Aorta (tissue), 5 donors: ENCODE measurements at regions not wholly inside any gene's neighbourhood (a gene's known extent, or its start where the extent isn't known, plus 50 kb on each side); places are given as distances from the start of the nearest gene placed in this dataset.
"Not testable (repeated sequence)": the region's sequence is repeated elsewhere in the genome, so short reads cannot be mapped to it uniquely, and the experiment has no call there.

Experiments
- ATAC-seq: fragments of 200-7000 bp; cut with Tn5 transposase; one replicate; pipeline ENCODE4 v1.9.1; 2022; ENCODE audit warnings: moderate library complexity; ENCODE audit not compliant: low FRiP score
- DNase-seq, 2 donors: peaks; one replicate each; pipeline ENCODE4 v3.0.0-alpha.2; 2020
- H3K27ac ChIP-seq, 2 donors: one replicate each; pipeline ENCODE4 v1.5.1; 2013; ENCODE audit warnings: low read length in 2 of 2, mild to moderate bottlenecking in 2 of 2, moderate library complexity in 2 of 2, control low read depth in 1 of 2, inconsistent platforms in 1 of 2, low read depth in 1 of 2
- H3K27me3 ChIP-seq, 2 donors: one replicate each; pipeline ENCODE4 v1.6.1; 2013; ENCODE audit warnings: control low read depth in 1 of 2, low read length in 1 of 2, mild to moderate bottlenecking in 1 of 2, moderate library complexity in 1 of 2; ENCODE audit not compliant: insufficient read depth in 2 of 2, control insufficient read depth in 1 of 2
- H3K36me3 ChIP-seq, 2 donors: one replicate each; pipeline ENCODE4 v1.6.1; 2013; ENCODE audit warnings: control low read depth in 1 of 2, low read length in 1 of 2, mild to moderate bottlenecking in 1 of 2; ENCODE audit not compliant: insufficient read depth in 2 of 2, control insufficient read depth in 1 of 2
- H3K4me1 ChIP-seq, 2 donors: one replicate each; pipeline ENCODE4 v1.6.1; 2013; ENCODE audit warnings: low read length in 2 of 2, control low read depth in 1 of 2, mild to moderate bottlenecking in 1 of 2, moderate library complexity in 1 of 2; ENCODE audit not compliant: insufficient read depth in 2 of 2, control insufficient read depth in 1 of 2
- H3K4me3 ChIP-seq, 2 donors: one replicate each; pipeline ENCODE4 v1.5.1; 2013; ENCODE audit warnings: low read length in 2 of 2, control low read depth in 1 of 2, mild to moderate bottlenecking in 1 of 2
- H3K9me3 ChIP-seq: one replicate; pipeline ENCODE4 v1.6.1; 2013; ENCODE audit warnings: mild to moderate bottlenecking, low read length; ENCODE audit not compliant: control insufficient read depth
- WGBS, 2 donors: extraction: QIAGEN DNeasy Blood & Tissue Kit; methylation state at CpG; one replicate each; pipeline ENCODE4 v1.1.7; 2013; 5-methylcytosine and 5-hydroxymethylcytosine counted together
- intact Hi-C, 2 donors: fragments of 100-400 bp; cut with DNase I; formaldehyde crosslinking; loops; one replicate each; pipeline versions ENCODE4 v1.14.2 to v1.15.0; 2022
- donor health status: healthy with polysubstance abuse.
- donor health status: Bipolar disorder and iron deficiency.
- donor health status: DM: no; HTN: no; CAD: no.
- donor health status: DM: no; HTN: no; CAD: no.
- donor health status: DM: yes; HTN: yes; CAD: no.

DNA sequence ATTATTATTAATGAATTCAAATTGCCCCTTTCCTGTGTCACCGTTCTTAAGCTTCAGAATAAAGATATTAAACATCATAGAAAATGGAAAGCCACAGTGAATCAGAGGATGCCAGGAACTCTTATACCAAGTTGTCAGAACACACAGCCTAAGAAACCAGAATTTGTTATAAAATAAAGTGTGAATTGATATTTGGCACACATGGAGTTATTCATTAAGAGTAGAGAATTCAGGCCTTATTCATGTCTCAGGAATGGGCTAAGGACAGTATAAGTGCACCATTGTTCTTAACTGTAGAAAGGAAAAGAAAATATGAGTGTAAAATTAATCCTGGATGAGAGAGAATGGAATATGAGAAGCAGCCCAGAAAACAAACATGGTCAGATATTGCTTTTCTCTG, 86.7 kb upstream of the ATP8B1 start:
- H3K9me3 ChIP-seq, result peaks cover 3% of the 10 kb centered on the region
- no peaks in the 10 kb centered on the region for H3K27me3 ChIP-seq
- 79 to 87% methylated on average over 1 of the region's 1 CpG for WGBS, 2 donors
- no peaks in the 10 kb centered on the region for H3K4me1 ChIP-seq
- no peak for DNase-seq
- ATAC-seq, result no peak
- no peak overlapping the region for H3K27ac ChIP-seq
- intact Hi-C loops, result loop anchor here in 1 of 2 donors (10.0 kb wide), 2 partner anchors 155 to 255 kb away; partner anchors contain the start of gene NEDD4L
- no peak overlapping the region for H3K4me3 ChIP-seq
- H3K36me3 ChIP-seq, result no peaks in the 10 kb centered on the region

DNA sequence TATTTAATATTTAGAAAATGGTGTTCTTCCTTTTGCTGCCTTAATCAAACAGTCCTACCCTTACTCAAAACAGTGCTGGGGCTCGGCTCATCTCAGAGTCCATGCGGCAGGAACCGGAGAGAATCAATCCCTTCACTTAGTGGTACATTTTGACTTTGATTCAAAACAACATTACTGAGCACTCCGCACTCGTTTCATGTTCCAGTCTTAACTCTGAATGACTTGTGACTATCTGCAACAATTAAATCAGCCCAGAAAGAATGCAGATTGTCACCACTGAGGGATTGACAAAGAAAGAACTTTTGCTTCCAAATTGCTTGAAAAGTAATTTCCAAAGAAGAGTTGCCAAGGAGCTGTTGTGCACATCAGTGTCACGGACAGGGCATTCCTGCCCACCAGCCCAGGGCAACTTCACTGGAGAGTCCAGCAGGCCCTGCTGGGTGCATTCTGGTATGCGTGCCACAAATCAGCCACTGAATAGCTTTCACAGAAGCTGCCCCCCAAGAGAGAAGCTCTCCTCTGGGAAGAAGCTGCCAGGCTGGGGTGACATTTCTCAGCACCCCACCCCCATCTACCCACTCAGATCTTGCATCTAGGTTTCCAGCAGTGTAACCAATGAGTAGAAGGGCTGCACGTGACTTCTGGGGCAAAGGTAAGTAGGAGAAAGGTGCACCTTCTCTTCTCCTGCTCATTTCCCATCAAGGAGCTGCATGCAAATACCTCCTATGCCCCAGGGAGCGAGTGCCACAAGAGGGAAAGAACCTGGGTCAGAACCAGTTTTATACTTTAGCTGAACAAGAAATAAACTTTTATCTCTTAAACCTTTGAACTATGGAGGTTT, 84.6 kb upstream of the ATP8B1 start:
- ATAC-seq, result no peak
- WGBS, 2 donors, result 86% methylated on average over 9 of the region's 9 CpGs
- no peaks in the 10 kb centered on the region for H3K4me1 ChIP-seq
- no peak overlapping the region for H3K27ac ChIP-seq
- H3K9me3 ChIP-seq, result peaks cover 3% of the 10 kb centered on the region
- DNase-seq, result no peak
- no peak overlapping the region for H3K4me3 ChIP-seq
- intact Hi-C loops, result loop anchor here in 1 of 2 donors (10.0 kb wide), 2 partner anchors 157 to 253 kb away; partner anchors contain the start of gene NEDD4L
- H3K27me3 ChIP-seq, result no peaks in the 10 kb centered on the region
- no peaks in the 10 kb centered on the region for H3K36me3 ChIP-seq

DNA sequence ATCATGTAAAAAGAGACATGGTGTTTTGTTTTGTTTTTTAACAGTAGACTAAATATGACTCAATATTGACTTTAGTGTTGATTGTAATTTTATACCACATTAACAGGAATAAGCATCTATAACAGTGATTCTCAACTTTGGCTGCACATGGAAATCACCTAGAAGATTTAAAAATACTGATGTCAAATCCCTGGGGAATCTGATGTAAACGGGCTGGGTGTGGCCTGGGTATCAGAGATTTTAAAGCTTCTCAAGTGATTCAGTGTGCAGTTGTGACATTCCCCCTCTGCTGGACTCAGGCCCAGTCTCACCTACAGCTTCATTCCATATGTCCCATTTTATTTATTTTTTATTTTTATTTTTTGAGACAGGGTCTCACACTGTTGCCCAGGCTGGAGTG, 82.8 kb upstream of the ATP8B1 start:
- Histone ChIP-seq H3K4me3 (no peak overlapping the region), H3K9me3 (peaks cover 3% of the 10 kb centered on the region), H3K4me1 (no peaks in the 10 kb centered on the region), H3K27ac (no peak overlapping the region), H3K36me3 (no peaks in the 10 kb centered on the region), H3K27me3 (no peaks in the 10 kb centered on the region)
- DNase-seq, result no peak
- intact Hi-C loops, result loop anchor here in 1 of 2 donors (10.0 kb wide), 2 partner anchors 159 to 251 kb away; partner anchors contain the start of gene NEDD4L
- WGBS, 2 donors, result 79 to 82% methylated on average over 1 of the region's 1 CpG
- no peak for ATAC-seq

DNA sequence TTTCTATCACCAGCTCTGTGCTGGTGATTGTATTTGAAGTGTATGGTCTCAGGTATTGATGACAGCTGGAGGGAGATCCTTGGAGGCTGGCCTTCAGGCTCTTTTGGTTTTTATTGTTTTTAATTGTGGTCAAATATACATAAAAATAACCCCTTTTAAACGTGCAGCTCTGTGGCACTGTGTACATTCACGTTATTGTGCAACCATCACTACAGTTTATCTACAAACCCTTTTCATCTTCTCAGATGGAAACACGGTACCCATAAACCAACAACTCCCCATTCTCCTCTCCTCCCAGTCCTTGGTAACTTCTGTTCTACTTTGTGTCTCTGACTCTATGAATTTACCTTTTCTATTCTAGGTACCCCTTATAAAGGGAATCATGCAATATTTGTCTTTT, 79.3 kb upstream of the ATP8B1 start:
- H3K27ac ChIP-seq, result no peak overlapping the region
- no peaks in the 10 kb centered on the region for H3K36me3 ChIP-seq
- H3K27me3 ChIP-seq, result no peaks in the 10 kb centered on the region
- WGBS, 2 donors, result 66 to 71% methylated on average over 3 of the region's 3 CpGs
- no peak overlapping the region for H3K4me3 ChIP-seq
- no peak for ATAC-seq
- DNase-seq, result no peak
- intact Hi-C loops, result loop anchor here (5.0 to 10.0 kb wide), 4 partner anchors 160 to 248 kb away; partner anchors contain the start of gene NEDD4L (in 2 of the 2)
- no peaks in the 10 kb centered on the region for H3K4me1 ChIP-seq
- H3K9me3 ChIP-seq, result no peaks in the 10 kb centered on the region

DNA sequence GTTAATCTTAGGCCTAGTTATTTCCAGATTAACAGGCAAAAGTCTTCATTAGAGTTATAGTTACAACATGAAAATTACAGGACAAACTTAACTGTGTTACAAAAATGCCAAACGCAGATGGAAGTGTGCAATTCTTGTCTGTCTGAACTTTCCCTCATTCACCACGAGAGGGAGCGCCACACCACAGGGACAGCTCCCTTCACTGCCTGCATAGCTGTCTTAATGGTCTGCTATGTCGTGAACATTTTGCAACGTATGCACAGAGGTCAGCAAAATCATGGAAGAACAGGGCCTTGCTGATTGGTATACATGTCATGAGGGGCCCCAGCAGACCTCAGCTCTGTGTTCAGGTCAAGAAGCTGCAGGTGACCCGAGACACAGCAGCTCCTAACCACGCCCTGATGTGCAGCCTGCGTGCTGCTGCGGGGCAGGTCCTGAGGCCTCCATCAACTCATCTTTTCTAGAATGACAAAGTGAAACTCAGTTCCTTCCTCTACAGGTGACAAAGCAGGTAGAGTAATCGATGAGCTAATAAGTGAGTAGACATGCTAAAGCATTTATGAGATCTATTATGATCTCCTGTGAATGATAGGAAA, 78.8 kb upstream of the ATP8B1 start:
- WGBS, 2 donors, result 39 to 41% methylated on average over 10 of the region's 10 CpGs
- peak; percentile 82 for ATAC-seq
- H3K4me1 ChIP-seq, result no peaks in the 10 kb centered on the region
- H3K27me3 ChIP-seq, result no peaks in the 10 kb centered on the region
- H3K9me3 ChIP-seq, result no peaks in the 10 kb centered on the region
- no peak overlapping the region for H3K4me3 ChIP-seq
- H3K36me3 ChIP-seq, result no peaks in the 10 kb centered on the region
- DNase-seq, result peak; percentile 67 to 77
- H3K27ac ChIP-seq, result no peak overlapping the region
- intact Hi-C loops, result loop anchor here (5.0 to 10.0 kb wide), 4 partner anchors 160 to 247 kb away; partner anchors contain the start of gene NEDD4L (in 2 of the 2)

DNA sequence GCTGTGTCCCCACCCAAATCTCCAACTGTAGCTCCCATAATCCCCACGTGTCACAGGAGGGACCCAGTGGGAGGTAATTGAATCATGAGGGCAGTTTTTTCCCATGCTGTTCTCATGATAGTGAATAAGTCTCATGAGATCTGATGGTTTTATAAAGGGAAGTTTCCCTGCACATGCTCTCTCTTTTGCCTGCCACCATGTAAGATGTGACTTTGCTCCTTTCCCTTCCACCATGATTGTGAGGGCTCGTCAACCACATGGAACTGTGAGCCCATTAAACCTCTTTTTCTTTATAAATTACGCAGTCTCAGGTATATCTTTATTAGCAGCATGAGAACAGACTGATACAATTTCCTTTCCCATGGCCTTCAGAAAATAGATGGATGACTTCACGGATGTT, 76.8 kb upstream of the ATP8B1 start:
- WGBS, 2 donors, result 96% methylated on average over 4 of the region's 4 CpGs
- ATAC-seq, H3K9me3 ChIP-seq, DNase-seq, H3K4me1 ChIP-seq, H3K27ac ChIP-seq, H3K36me3 ChIP-seq, H3K27me3 ChIP-seq, H3K4me3 ChIP-seq: not testable (repeated sequence)
- intact Hi-C loops, result loop anchor here (5.0 to 10.0 kb wide), 4 partner anchors 162 to 245 kb away; partner anchors contain the start of gene NEDD4L (in 2 of the 2)

DNA sequence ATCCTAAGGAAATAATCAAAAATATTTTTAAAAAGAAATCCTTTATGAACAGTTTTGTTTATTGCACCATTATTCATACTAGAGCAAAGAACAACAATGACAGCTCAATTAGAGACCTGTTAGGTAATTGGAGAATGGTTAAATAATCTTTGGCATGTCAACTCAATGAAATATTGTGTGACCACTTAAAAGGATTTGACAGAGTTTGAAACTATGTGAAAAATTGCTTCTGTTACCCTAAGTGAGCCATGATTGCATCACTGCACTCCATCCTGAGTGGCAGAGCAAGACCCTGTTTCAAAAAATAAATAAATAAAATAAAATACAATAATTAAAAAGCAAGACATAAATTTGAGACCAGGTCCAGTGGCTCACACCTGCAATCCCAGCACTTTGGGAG, 66.1 kb upstream of the ATP8B1 start:
- no peak for DNase-seq
- Histone ChIP-seq H3K27me3 (no peaks in the 10 kb centered on the region), H3K4me3 (no peak overlapping the region), H3K27ac (no peak overlapping the region), H3K36me3 (no peaks in the 10 kb centered on the region), H3K4me1 (no peaks in the 10 kb centered on the region), H3K9me3 (peaks cover 3% of the 10 kb centered on the region)
- intact Hi-C loops, result no loop called here
- no peak for ATAC-seq

DNA sequence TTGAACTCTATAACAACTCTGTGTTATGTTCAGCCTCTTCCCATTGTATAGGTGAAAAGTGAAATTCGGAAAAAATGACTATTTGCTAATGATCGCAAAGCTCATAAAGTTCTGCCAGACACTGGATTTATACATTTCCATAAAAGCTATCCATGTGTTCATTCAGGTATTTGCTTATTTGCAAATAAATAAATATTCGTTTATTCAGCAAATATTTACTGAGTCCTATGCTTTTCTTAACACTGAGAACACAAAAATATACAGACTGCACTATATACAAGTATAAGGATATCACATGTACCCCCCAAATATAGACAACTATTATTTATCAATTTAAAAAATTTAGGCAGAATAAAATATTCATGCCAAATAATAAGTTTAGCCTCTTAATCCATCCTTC, 63.2 kb upstream of the ATP8B1 start:
- H3K27me3 ChIP-seq, result no peaks in the 10 kb centered on the region
- ATAC-seq (no peak), DNase-seq (no peak)
- intact Hi-C loops, result no loop called here
- H3K4me1 ChIP-seq, result no peaks in the 10 kb centered on the region
- H3K27ac ChIP-seq, result no peak overlapping the region
- whole genome bisulfite sequencing, 2 donors, result 73 to 85% methylated on average over 3 of the region's 3 CpGs
- H3K4me3 ChIP-seq, result no peak overlapping the region
- H3K9me3 ChIP-seq, result peaks cover 1% of the 10 kb centered on the region
- no peaks in the 10 kb centered on the region for H3K36me3 ChIP-seq
